ENCODE measurements at regions not wholly inside any gene's neighbourhood (a gene's known extent, or its start where the extent isn't known, plus 50 kb on each side); places are given as distances from the start of the nearest gene placed in this dataset.

DNA sequence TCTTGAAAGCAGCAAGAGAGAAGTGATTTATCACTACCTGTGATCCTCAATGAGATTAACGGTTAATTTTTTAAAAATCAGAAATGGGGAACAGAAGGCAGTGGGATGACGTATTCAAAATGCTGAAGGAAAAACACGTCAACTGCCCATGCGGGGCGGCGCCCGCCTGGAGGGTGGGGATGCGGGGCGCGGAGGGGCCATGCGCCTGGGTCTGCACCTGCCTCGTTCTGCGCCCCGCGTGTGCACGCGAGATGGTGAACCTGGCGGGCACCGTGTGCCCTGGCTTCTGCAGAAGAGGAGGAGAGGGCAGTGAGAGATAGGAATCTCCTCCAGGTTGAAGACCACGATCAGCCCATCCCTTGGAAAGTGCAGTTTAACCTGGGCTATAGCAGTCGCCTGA, 79.3 kb upstream of the ZNF32 start:
- H4K5ac ChIP-seq (ENCODE audit: insufficient read length, low read depth, low read length), result no peak overlapping the region
- H3K27ac ChIP-seq (ENCODE audit: low read depth, low read length), result no peak overlapping the region
- no peak overlapping the region for H4K91ac ChIP-seq (replicated peaks; ENCODE audit: insufficient read length, low read length)
- ChIA-PET POLR2A (ENCODE audit: partially characterized antibody) (no interaction called here), CTCF (ENCODE audit: partially characterized antibody) (interaction anchor here (1.0 to 1.9 kb wide), 2 partner anchors 44 to 56 kb away, joined by 3 to 4 read pairs; no protein-coding TSS in a partner anchor)
- no peak overlapping the region for H2BK20ac ChIP-seq (ENCODE audit: low read length)
- H3K23ac ChIP-seq (ENCODE audit: insufficient read length), result no peak overlapping the region
- 93% methylated on average over 21 of the region's 21 CpGs; no CpG with 5 or more reads in 1 of the 2 experiments for WGBS, 2 experiments (ENCODE audit: extremely low coverage in 1 of 2, insufficient coverage in 1 of 2, insufficient read length in 1 of 2, insufficient replicate concordance in 2 of 2, low coverage in 1 of 2, low lambda C conversion rate in 2 of 2, missing lambda C conversion rate in 1 of 2)
- H3K18ac ChIP-seq (ENCODE audit: extremely low read depth, low read length), result no peak overlapping the region
- H4K8ac ChIP-seq (ENCODE audit: extremely low read depth, insufficient read depth, low read length), result no peak overlapping the region
- H3K4me3 ChIP-seq (ENCODE audit: extremely low read depth in 1 of 4, insufficient read depth in 2 of 4, low read depth in 3 of 4, low read length in 4 of 4), result no peak overlapping the region
- no peak overlapping the region for H2BK120ac ChIP-seq (replicated peaks; ENCODE audit: low read depth, low read length)
- H3K9ac ChIP-seq (replicated peaks in 1 of 4; ENCODE audit: extremely low read depth in 1 of 4, low read depth in 3 of 4, low read length in 3 of 4), result no peak overlapping the region
- DNase-seq (ENCODE audit: low read depth in 1 of 2, low spot score in 2 of 2) (no peak), FAIRE-seq (no peak)
- H3K4me2 ChIP-seq (ENCODE audit: insufficient read depth in 1 of 2, low read depth in 2 of 2, low read length in 2 of 2), result no peak overlapping the region
- H3K14ac ChIP-seq (ENCODE audit: insufficient read length), result no peak overlapping the region
- no peak overlapping the region for H2BK12ac ChIP-seq (ENCODE audit: low read depth, low read length)
- no peaks in the 10 kb centered on the region for H3K79me1 ChIP-seq (ENCODE audit: low read depth, low read length)
- H2BK15ac ChIP-seq (ENCODE audit: low read length), result no peak overlapping the region
- no peaks in the 10 kb centered on the region for H3K36me3 ChIP-seq (ENCODE audit: control insufficient read depth in 2 of 4, insufficient read depth in 4 of 4, low read length in 3 of 4)
- no peaks in the 10 kb centered on the region for H3K23me2 ChIP-seq (ENCODE audit: low read depth, low read length)
- H3K79me2 ChIP-seq (ENCODE audit: control insufficient read depth in 1 of 2, insufficient read depth in 2 of 2, low read length in 2 of 2), result no peaks in the 10 kb centered on the region
- peaks cover 5 to 15% of the 10 kb centered on the region in 2 experiments; a peak in 2 of 4 replicates for H3K9me3 ChIP-seq (ENCODE audit: insufficient read depth in 2 of 2, low read depth in 1 of 2, low read length in 1 of 2)
- TF ChIP-seq POLR2A (IDR thresholded peaks at IDR 0.05; ENCODE audit: control extremely low read depth in 1 of 2, low read depth in 2 of 2, low read length in 2 of 2), result no peak
- TF ChIP-seq SAP30 (IDR thresholded peaks at IDR 0.05; ENCODE audit: insufficient read depth, insufficient replicate concordance, low read length), result no peak
- TF ChIP-seq SUZ12 (IDR thresholded peaks at IDR 0.05; ENCODE audit: low read length), result no peak
- TF ChIP-seq BACH1 (IDR thresholded peaks at IDR 0.05; ENCODE audit: low read length), result no peak
- no peaks in the 10 kb centered on the region for H3K4me1 ChIP-seq (replicated peaks in 1 of 4; ENCODE audit: control insufficient read depth in 3 of 4, insufficient read depth in 4 of 4, low read length in 3 of 4)
- H3K4ac ChIP-seq (replicated peaks; ENCODE audit: insufficient read length, low read depth, low read length), result no peak overlapping the region
- H2BK5ac ChIP-seq (ENCODE audit: low read depth, low read length), result no peak overlapping the region
- no peak overlapping the region for H2AFZ ChIP-seq (ENCODE audit: low read length)
- no peak overlapping the region for H2AK5ac ChIP-seq (ENCODE audit: low read depth, low read length)
- no peaks in the 10 kb centered on the region for H3K27me3 ChIP-seq (replicated peaks in 1 of 4; ENCODE audit: control insufficient read depth in 3 of 4, extremely low read depth in 1 of 4, insufficient read depth in 3 of 4, low read length in 3 of 4)
- no peaks in the 10 kb centered on the region for H4K20me1 ChIP-seq (replicated peaks in 1 of 2; ENCODE audit: control insufficient read depth in 1 of 2, insufficient read depth in 2 of 2, low read length in 2 of 2)
- H3K56ac ChIP-seq (replicated peaks; ENCODE audit: insufficient read length, low read depth, low read length), result no peak overlapping the region

Measured in H1 (cell line).